K562 (cell line): ENCODE measurements at regions not wholly inside any gene's neighbourhood (a gene's known extent, or its start where the extent isn't known, plus 50 kb on each side); places are given as distances from the start of the nearest gene placed in this dataset.

Experiments
- ATAC-seq: fragments of 200-7000 bp; cut with Tn5 transposase; 3 replicates; pipeline ENCODE4 v1.9.1; 2020; ENCODE audit warnings: moderate library complexity
- BruUV-seq: library from RNA; stranded (reverse); fragments of 400-500 nt; replicated peaks from 2 replicates; lab custom pipeline; 2021; lab: Mats Ljungman, UMichigan
- CTCF ChIA-PET: fragments of 300-600 bp; formaldehyde crosslinking; extraction: SDS; loops from one replicate; lab custom pipeline; 2021; ENCODE audit warnings: low intra/inter-chr PET ratio; lab: Yijun Ruan, JAX
- POLR2A ChIA-PET: fragments of 300-600, 350-650 bp; sonication (Branson Sonifier 250); formaldehyde crosslinking; extraction: SDS; loops from one replicate; lab custom pipeline; 2021; ENCODE audit warnings: antibody characterized with exemption, inconsistent platforms; lab: Yijun Ruan, JAX
- DNase-seq, 4 experiments: peaks; one replicate each; pipeline versions ENCODE4 v3.0.0 to v3.0.0-alpha.2; 2011 to 2018; ENCODE audit warnings: low spot score in 3 of 4, mixed read lengths in 3 of 4; ENCODE audit errors: extremely low read depth in 1 of 4
- FAIRE-seq: peaks from 2 replicates; lab custom pipeline; 2011; peaks lifted over from hg19 to GRCh38; lab: Jason Lieb, UNC
- H2AFZ ChIP-seq: 2 replicates; pipeline ENCODE4 v1.6.0; 2011; ENCODE audit warnings: low read depth, low read length, control low read depth, inconsistent platforms
- H3K27ac ChIP-seq: fragments of 200-600 bp; 3 replicates; pipeline ENCODE4 v1.8.0; 2011; ENCODE audit warnings: low read depth, mild to moderate bottlenecking, control low read depth, inconsistent platforms, low read length, moderate library complexity, mixed read lengths; ENCODE audit errors: extremely low read depth
- H3K27me3 ChIP-seq, 2 experiments: fragments of 300-600 bp in 1 of 2; 2 replicates in 1 of 2; 3 replicates in 1 of 2; pipeline versions ENCODE4 v1.6.0 to v1.8.0; 2011; ENCODE audit warnings: inconsistent platforms in 2 of 2, low read length in 2 of 2, mild to moderate bottlenecking in 1 of 2, mixed read lengths in 1 of 2, moderate library complexity in 1 of 2; ENCODE audit not compliant: control insufficient read depth in 2 of 2, insufficient read depth in 2 of 2
- H3K36me3 ChIP-seq: fragments of 300-600 bp; 3 replicates; pipeline ENCODE4 v1.8.0; 2011; ENCODE audit warnings: mild to moderate bottlenecking, low read length, inconsistent platforms; ENCODE audit not compliant: control insufficient read depth, insufficient read depth
- H3K4me1 ChIP-seq, 2 experiments: fragments of 200-600 bp in 1 of 2; replicated peaks in 1 of 2; 2 replicates in 1 of 2; 3 replicates in 1 of 2; pipeline versions ENCODE4 v1.5.1 to v1.8.0; 2011; ENCODE audit warnings: inconsistent platforms in 2 of 2, low read length in 2 of 2, mild to moderate bottlenecking in 1 of 2, mixed read lengths in 1 of 2, moderate library complexity in 1 of 2; ENCODE audit not compliant: control insufficient read depth in 2 of 2, insufficient read depth in 2 of 2
- H3K4me2 ChIP-seq: 2 replicates; pipeline ENCODE4 v1.6.1; 2011; ENCODE audit warnings: low read length, control low read depth, inconsistent platforms, mixed read lengths; ENCODE audit not compliant: insufficient read depth
- H3K4me3 ChIP-seq: fragments of 200-600 bp; sonication (generic), shearing (Covaris generic); 2 replicates; pipeline ENCODE4 v1.5.1; 2016; ENCODE audit warnings: control low read depth, inconsistent platforms
- H3K79me2 ChIP-seq: fragments of 200-600 bp; 3 replicates; pipeline ENCODE4 v1.8.0; 2011; ENCODE audit warnings: low read length, inconsistent platforms; ENCODE audit not compliant: control insufficient read depth, insufficient read depth
- H3K9ac ChIP-seq, 2 experiments: 2 replicates each; pipeline versions ENCODE4 v1.6.0 to v1.6.1; 2011; ENCODE audit warnings: low read depth in 2 of 2, low read length in 2 of 2, control low read depth in 1 of 2, inconsistent platforms in 1 of 2, mild to moderate bottlenecking in 1 of 2, mixed read lengths in 1 of 2; ENCODE audit not compliant: insufficient read depth in 1 of 2
- H3K9me1 ChIP-seq: one replicate; pipeline ENCODE4 v1.6.0; 2011; ENCODE audit warnings: inconsistent platforms, mild to moderate bottlenecking, low read length, moderate library complexity; ENCODE audit not compliant: control insufficient read depth, insufficient read depth
- H3K9me3 ChIP-seq: replicated peaks from 2 replicates; pipeline ENCODE4 v1.5.1; 2011; ENCODE audit warnings: low read depth, low read length, inconsistent platforms; ENCODE audit not compliant: control insufficient read depth, insufficient read depth
- H4K20me1 ChIP-seq: replicated peaks from 2 replicates; pipeline ENCODE4 v1.6.1; 2011; ENCODE audit warnings: low read length, inconsistent platforms, mixed read lengths; ENCODE audit not compliant: control insufficient read depth, insufficient read depth
- ASH1L ChIP-seq: fragments of 450-650 bp; IDR thresholded peaks from 2 replicates; pipeline ENCODE4 v1.6.1; 2018; ENCODE audit warnings: borderline replicate concordance, mild to moderate bottlenecking, low read depth; ENCODE audit not compliant: partially characterized antibody
- CHD4 ChIP-seq: fragments of 200-600 bp; sonication (generic); IDR thresholded peaks from 3 replicates; pipeline ENCODE4 v1.6.1; 2012; ENCODE audit warnings: low read depth, mild to moderate bottlenecking, mixed read lengths, low read length, inconsistent platforms; ENCODE audit not compliant: insufficient read depth, insufficient replicate concordance, poor library complexity, severe bottlenecking
- HMG20A ChIP-seq: fragments of 450-650 bp; formaldehyde crosslinking; conservative IDR thresholded peaks from 2 replicates; pipeline ENCODE4 v1.4.0; 2020; ENCODE audit warnings: mild to moderate bottlenecking, mixed read lengths
- RBM14 ChIP-seq: fragments of 200-400 bp; formaldehyde crosslinking; IDR thresholded peaks from 2 replicates; pipeline ENCODE4 v1.6.1; 2018; ENCODE audit warnings: low read depth, mild to moderate bottlenecking, low read length, moderate library complexity, borderline replicate concordance; ENCODE audit not compliant: insufficient read depth
- SAFB ChIP-seq: fragments of 200-400 bp; formaldehyde crosslinking; IDR thresholded peaks from 2 replicates; pipeline ENCODE4 v1.6.1; 2017; ENCODE audit warnings: low read depth, low read length, borderline replicate concordance
- SMC3 ChIP-seq: conservative IDR thresholded peaks from 2 replicates; pipeline ENCODE4 v1.6.1; 2011; ENCODE audit warnings: low read depth, low read length, improper control_type of control experiment; ENCODE audit not compliant: insufficient read depth
- WGBS: fragments of 100-300 bp; shearing (Covaris generic); methylation state at CpG from one replicate; pipeline ENCODE4 v1.1.6; 2016; ENCODE audit warnings: low coverage, mixed read lengths; ENCODE audit not compliant: insufficient coverage; ENCODE audit errors: missing lambda C conversion rate; 5-methylcytosine and 5-hydroxymethylcytosine counted together
- in situ Hi-C: fragments of 300-500 bp; cut with MboI; formaldehyde crosslinking; loops from 4 replicates; pipeline ENCODE4 v1.15.0; 2018; ENCODE audit warnings: inconsistent platforms, mixed read lengths
- intact Hi-C: fragments of 100-400 bp; cut with micrococcal nuclease; formaldehyde crosslinking; loops from 2 replicates; pipeline ENCODE4 v1.14.2; 2022
- TF ChIP-seq, protein P1 (sequence below), 2 experiments: fragments of 450-650 bp; IDR thresholded peaks; 2 replicates each; pipeline ENCODE4 v1.6.1; 2018; ENCODE audit warnings: mild to moderate bottlenecking in 2 of 2, low read depth in 1 of 2; ENCODE audit not compliant: partially characterized antibody in 2 of 2
- TF ChIP-seq, protein P2 (sequence below): fragments of 250-450 bp; sonication (Bioruptor Pico); IDR thresholded peaks from 2 replicates; pipeline ENCODE4 v1.8.0; 2022; ENCODE audit warnings: inconsistent platforms
- TF ChIP-seq, protein P3 (sequence below): fragments of 250-450 bp; sonication (Bioruptor Pico); IDR thresholded peaks from 2 replicates; pipeline ENCODE4 v1.8.0; 2022; ENCODE audit warnings: inconsistent platforms, mild to moderate bottlenecking, moderate library complexity, borderline replicate concordance

DNA sequence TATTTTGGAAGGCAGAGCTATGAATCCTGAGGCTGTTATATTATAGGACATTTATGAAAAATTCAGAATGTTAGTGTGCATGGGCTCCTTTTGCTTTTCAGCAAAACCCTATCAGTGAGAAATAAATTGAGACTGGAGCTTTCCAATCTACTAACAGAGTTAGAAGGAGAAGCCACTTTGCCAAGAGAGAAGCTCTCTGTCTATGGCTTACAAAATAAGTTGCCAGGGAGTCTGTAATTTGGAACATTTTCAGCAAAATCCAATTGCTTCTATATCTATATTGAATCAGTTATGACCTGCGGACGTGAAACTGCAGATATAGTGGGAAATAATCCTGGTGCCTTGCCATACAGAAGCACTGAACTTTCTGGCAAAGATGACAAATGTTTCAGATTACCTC lies 279.3 kb downstream of the CDH19 start:
- BruUV-seq: no TSS peak
- FAIRE-seq (no peak), DNase-seq (no peak), ATAC-seq (no peak)
- Histone ChIP-seq H2AFZ (no peak overlapping the region), H4K20me1 (no peaks in the 10 kb centered on the region), H3K4me2 (no peak overlapping the region), H3K27ac (no peak overlapping the region), H3K9me3 (no peaks in the 10 kb centered on the region), H3K27me3 (no peaks in the 10 kb centered on the region), H3K4me3 (no peak overlapping the region), H3K9ac (no peak overlapping the region), H3K9me1 (no peaks in the 10 kb centered on the region), H3K79me2 (no peaks in the 10 kb centered on the region), H3K4me1 (no peaks in the 10 kb centered on the region), H3K36me3 (no peaks in the 10 kb centered on the region)
- ChIA-PET POLR2A (no interaction called here), CTCF (no interaction called here)
- TF ChIP-seq, protein P1, sequence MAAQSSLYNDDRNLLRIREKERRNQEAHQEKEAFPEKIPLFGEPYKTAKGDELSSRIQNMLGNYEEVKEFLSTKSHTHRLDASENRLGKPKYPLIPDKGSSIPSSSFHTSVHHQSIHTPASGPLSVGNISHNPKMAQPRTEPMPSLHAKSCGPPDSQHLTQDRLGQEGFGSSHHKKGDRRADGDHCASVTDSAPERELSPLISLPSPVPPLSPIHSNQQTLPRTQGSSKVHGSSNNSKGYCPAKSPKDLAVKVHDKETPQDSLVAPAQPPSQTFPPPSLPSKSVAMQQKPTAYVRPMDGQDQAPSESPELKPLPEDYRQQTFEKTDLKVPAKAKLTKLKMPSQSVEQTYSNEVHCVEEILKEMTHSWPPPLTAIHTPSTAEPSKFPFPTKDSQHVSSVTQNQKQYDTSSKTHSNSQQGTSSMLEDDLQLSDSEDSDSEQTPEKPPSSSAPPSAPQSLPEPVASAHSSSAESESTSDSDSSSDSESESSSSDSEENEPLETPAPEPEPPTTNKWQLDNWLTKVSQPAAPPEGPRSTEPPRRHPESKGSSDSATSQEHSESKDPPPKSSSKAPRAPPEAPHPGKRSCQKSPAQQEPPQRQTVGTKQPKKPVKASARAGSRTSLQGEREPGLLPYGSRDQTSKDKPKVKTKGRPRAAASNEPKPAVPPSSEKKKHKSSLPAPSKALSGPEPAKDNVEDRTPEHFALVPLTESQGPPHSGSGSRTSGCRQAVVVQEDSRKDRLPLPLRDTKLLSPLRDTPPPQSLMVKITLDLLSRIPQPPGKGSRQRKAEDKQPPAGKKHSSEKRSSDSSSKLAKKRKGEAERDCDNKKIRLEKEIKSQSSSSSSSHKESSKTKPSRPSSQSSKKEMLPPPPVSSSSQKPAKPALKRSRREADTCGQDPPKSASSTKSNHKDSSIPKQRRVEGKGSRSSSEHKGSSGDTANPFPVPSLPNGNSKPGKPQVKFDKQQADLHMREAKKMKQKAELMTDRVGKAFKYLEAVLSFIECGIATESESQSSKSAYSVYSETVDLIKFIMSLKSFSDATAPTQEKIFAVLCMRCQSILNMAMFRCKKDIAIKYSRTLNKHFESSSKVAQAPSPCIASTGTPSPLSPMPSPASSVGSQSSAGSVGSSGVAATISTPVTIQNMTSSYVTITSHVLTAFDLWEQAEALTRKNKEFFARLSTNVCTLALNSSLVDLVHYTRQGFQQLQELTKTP (IDR thresholded peaks at IDR 0.05; ENCODE audit: low read depth in 1 of 2, partially characterized antibody in 2 of 2): no peak
- no peak for TF ChIP-seq RBM14
- no peak for TF ChIP-seq CHD4
- no peak for TF ChIP-seq HMG20A
- no peak for TF ChIP-seq SAFB
- no peak for TF ChIP-seq SMC3
- TF ChIP-seq, protein P2, sequence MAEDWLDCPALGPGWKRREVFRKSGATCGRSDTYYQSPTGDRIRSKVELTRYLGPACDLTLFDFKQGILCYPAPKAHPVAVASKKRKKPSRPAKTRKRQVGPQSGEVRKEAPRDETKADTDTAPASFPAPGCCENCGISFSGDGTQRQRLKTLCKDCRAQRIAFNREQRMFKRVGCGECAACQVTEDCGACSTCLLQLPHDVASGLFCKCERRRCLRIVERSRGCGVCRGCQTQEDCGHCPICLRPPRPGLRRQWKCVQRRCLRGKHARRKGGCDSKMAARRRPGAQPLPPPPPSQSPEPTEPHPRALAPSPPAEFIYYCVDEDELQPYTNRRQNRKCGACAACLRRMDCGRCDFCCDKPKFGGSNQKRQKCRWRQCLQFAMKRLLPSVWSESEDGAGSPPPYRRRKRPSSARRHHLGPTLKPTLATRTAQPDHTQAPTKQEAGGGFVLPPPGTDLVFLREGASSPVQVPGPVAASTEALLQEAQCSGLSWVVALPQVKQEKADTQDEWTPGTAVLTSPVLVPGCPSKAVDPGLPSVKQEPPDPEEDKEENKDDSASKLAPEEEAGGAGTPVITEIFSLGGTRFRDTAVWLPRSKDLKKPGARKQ (CRISPR knock-in tag): no peak
- TF ChIP-seq ASH1L: no peak
- TF ChIP-seq, protein P3, sequence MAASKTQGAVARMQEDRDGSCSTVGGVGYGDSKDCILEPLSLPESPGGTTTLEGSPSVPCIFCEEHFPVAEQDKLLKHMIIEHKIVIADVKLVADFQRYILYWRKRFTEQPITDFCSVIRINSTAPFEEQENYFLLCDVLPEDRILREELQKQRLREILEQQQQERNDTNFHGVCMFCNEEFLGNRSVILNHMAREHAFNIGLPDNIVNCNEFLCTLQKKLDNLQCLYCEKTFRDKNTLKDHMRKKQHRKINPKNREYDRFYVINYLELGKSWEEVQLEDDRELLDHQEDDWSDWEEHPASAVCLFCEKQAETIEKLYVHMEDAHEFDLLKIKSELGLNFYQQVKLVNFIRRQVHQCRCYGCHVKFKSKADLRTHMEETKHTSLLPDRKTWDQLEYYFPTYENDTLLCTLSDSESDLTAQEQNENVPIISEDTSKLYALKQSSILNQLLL (CRISPR knock-in tag): no peak
- 0% methylated on average over 2 of the region's 2 CpGs for WGBS
- intact Hi-C loops (no loop called here), in situ Hi-C loops (no loop called here)
